ENCODE measurements at regions not wholly inside any gene's neighbourhood (a gene's known extent, or its start where the extent isn't known, plus 50 kb on each side); places are given as distances from the start of the nearest gene placed in this dataset.

DNA sequence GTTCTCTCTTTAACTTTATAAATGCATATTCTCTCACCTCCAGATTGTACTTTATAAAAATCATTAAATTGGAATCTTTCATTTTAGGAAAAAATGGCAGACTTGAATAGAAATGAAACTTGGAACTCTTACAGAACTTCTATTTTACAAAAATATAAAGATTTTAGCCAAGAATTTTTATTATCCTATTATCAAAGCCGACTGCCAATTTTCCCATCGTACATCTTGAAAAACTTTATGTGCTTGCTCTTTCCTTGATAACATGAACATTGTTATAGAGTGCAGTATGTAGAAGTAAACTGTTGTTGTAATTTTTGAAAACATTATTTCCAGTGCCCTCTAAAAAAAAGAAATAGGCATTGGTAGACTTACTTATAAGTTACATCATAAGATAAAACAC is 475.7 kb upstream of the REG3G start:
- H3K27me3 ChIP-seq (ENCODE audit: insufficient read depth, poor library complexity, severe bottlenecking), result no peaks in the 10 kb centered on the region

DNA sequence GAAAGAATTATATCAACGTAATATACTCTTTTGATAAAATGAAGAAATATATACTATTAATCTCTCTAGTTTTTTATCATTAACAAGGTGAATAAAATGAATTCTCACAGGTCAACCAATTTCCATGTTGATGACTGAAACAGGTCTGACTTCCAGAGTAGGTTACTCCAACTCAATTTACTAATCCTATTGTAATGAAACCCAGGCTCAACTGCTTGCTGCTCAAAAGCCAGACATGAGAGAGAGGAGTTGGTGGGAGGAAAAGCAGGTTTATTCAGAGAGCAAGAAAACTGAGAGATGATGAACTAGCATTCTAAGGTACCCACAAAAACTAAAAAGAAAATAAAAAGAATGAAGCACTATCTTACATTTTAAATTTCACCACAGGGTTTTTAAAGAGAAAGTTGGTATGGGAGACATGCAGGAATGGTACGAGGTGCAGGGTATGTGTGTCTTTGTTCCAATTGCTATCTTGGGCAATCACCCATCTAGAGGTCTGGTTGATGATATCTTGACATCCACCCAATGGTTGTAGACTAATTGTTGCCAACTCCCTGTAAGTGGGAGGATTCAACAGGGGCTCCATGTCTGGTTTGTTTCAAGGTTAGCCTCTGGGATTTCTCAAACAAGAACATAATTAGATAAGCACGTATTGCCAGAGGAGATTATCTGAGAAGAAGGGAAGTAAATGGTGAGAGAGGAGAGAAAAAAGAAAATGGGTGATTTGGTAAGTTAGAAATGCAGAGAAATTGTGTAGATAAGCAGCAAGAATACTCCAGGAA is 471.4 kb upstream of the REG3G start:
- DNase-seq (ENCODE audit: low read depth in 1 of 2, low spot score in 1 of 2), result no peak
- H3K4me3 ChIP-seq (replicated peaks; ENCODE audit: insufficient read depth, low read length), result no peak overlapping the region
- no peak overlapping the region for H3K27ac ChIP-seq (replicated peaks)
- TF ChIP-seq GABPA (IDR thresholded peaks at IDR 0.05; ENCODE audit: low read depth) (no peak), SPI1 (IDR thresholded peaks at IDR 0.05; ENCODE audit: borderline replicate concordance, low read depth) (no peak), POLR2AphosphoS5 (IDR thresholded peaks at IDR 0.05; ENCODE audit: low read depth) (no peak)
- TF ChIP-seq, protein P1, sequence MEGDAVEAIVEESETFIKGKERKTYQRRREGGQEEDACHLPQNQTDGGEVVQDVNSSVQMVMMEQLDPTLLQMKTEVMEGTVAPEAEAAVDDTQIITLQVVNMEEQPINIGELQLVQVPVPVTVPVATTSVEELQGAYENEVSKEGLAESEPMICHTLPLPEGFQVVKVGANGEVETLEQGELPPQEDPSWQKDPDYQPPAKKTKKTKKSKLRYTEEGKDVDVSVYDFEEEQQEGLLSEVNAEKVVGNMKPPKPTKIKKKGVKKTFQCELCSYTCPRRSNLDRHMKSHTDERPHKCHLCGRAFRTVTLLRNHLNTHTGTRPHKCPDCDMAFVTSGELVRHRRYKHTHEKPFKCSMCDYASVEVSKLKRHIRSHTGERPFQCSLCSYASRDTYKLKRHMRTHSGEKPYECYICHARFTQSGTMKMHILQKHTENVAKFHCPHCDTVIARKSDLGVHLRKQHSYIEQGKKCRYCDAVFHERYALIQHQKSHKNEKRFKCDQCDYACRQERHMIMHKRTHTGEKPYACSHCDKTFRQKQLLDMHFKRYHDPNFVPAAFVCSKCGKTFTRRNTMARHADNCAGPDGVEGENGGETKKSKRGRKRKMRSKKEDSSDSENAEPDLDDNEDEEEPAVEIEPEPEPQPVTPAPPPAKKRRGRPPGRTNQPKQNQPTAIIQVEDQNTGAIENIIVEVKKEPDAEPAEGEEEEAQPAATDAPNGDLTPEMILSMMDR (IDR thresholded peaks at IDR 0.05; ENCODE audit: insufficient read depth, low read length), result no peak
- TF ChIP-seq, protein P2, sequence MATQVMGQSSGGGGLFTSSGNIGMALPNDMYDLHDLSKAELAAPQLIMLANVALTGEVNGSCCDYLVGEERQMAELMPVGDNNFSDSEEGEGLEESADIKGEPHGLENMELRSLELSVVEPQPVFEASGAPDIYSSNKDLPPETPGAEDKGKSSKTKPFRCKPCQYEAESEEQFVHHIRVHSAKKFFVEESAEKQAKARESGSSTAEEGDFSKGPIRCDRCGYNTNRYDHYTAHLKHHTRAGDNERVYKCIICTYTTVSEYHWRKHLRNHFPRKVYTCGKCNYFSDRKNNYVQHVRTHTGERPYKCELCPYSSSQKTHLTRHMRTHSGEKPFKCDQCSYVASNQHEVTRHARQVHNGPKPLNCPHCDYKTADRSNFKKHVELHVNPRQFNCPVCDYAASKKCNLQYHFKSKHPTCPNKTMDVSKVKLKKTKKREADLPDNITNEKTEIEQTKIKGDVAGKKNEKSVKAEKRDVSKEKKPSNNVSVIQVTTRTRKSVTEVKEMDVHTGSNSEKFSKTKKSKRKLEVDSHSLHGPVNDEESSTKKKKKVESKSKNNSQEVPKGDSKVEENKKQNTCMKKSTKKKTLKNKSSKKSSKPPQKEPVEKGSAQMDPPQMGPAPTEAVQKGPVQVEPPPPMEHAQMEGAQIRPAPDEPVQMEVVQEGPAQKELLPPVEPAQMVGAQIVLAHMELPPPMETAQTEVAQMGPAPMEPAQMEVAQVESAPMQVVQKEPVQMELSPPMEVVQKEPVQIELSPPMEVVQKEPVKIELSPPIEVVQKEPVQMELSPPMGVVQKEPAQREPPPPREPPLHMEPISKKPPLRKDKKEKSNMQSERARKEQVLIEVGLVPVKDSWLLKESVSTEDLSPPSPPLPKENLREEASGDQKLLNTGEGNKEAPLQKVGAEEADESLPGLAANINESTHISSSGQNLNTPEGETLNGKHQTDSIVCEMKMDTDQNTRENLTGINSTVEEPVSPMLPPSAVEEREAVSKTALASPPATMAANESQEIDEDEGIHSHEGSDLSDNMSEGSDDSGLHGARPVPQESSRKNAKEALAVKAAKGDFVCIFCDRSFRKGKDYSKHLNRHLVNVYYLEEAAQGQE (IDR thresholded peaks at IDR 0.05; ENCODE audit: insufficient replicate concordance, low read depth), result no peak
- H3K27me3 ChIP-seq (ENCODE audit: insufficient read depth, poor library complexity, severe bottlenecking), result no peaks in the 10 kb centered on the region

More for the DNA sequence above, 475.7 kb upstream of the REG3G start:
- no peak for DNase-seq (ENCODE audit: low read depth in 1 of 2, low spot score in 1 of 2)
- Histone ChIP-seq H3K4me3 (replicated peaks; ENCODE audit: insufficient read depth, low read length) (no peak overlapping the region), H3K27ac (replicated peaks) (no peak overlapping the region)
- TF ChIP-seq SPI1 (IDR thresholded peaks at IDR 0.05; ENCODE audit: borderline replicate concordance, low read depth) (no peak), POLR2AphosphoS5 (IDR thresholded peaks at IDR 0.05; ENCODE audit: low read depth) (no peak), GABPA (IDR thresholded peaks at IDR 0.05; ENCODE audit: low read depth) (no peak)
- TF ChIP-seq, protein P1 (IDR thresholded peaks at IDR 0.05; ENCODE audit: insufficient read depth, low read length), result no peak
- TF ChIP-seq, protein P2 (IDR thresholded peaks at IDR 0.05; ENCODE audit: insufficient replicate concordance, low read depth), result no peak

DNA sequence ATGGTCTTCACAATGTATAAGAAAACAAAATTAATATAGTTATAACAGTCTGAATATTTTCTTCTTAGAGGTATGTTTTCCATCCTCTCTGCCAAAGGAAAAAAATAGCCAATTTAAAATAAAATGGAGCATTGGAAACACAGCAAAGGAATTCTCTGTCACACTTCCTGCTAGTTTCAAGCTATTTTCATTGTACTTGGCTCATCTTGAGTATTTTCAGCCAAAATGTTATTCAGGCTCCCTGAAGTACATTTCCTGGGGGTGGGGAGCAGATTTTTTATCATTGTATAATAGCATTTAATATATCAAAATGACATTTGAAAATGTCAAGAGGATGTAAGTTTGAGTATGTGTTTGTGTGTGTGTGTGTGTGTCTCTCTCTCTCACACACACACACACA is 463.6 kb upstream of the REG3G start:
- DNase-seq (ENCODE audit: low read depth in 1 of 2, low spot score in 1 of 2), result no peak
- H3K27ac ChIP-seq (replicated peaks), result no peak overlapping the region
- no peak for TF ChIP-seq POLR2AphosphoS5 (IDR thresholded peaks at IDR 0.05; ENCODE audit: low read depth)
- TF ChIP-seq, protein P1 (IDR thresholded peaks at IDR 0.05; ENCODE audit: insufficient read depth, low read length), result no peak
- H3K27me3 ChIP-seq (ENCODE audit: insufficient read depth, poor library complexity, severe bottlenecking), result no peaks in the 10 kb centered on the region
- H3K4me3 ChIP-seq (replicated peaks; ENCODE audit: insufficient read depth, low read length), result no peak overlapping the region

DNA sequence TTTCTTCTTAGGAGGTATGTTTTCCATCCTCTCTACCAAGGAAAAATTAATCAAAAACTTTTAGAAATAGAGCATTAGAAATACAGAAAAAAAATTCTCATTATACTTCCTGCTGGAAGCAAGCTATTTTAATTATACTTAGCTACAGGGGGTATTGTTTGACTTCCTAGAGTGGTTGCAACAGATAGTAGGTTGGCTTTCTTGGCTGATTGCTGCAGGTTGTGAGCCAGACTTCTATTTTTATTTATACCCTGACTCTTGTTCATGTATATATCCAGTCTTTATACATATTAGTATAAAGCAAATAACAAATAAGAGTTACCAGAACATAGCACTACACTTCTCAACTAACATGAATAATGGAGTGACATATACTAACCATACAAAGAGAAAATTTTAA is 460.8 kb upstream of the REG3G start:
- Histone ChIP-seq H3K4me3 (replicated peaks; ENCODE audit: insufficient read depth, low read length) (no peak overlapping the region), H3K27me3 (ENCODE audit: insufficient read depth, poor library complexity, severe bottlenecking) (no peaks in the 10 kb centered on the region), H3K27ac (replicated peaks) (no peak overlapping the region)
- DNase-seq (ENCODE audit: low read depth in 1 of 2, low spot score in 1 of 2), result no peak
- TF ChIP-seq SPI1 (IDR thresholded peaks at IDR 0.05; ENCODE audit: borderline replicate concordance, low read depth) (no peak), GABPA (IDR thresholded peaks at IDR 0.05; ENCODE audit: low read depth) (no peak), POLR2AphosphoS5 (IDR thresholded peaks at IDR 0.05; ENCODE audit: low read depth) (no peak)
- TF ChIP-seq, protein P2 (IDR thresholded peaks at IDR 0.05; ENCODE audit: insufficient replicate concordance, low read depth), result no peak
- TF ChIP-seq, protein P1 (IDR thresholded peaks at IDR 0.05; ENCODE audit: insufficient read depth, low read length), result no peak
